Stimulated activated CD8-positive, alpha-beta memory T cell treated with anti-CD3 and anti-CD28 coated beads, Interleukin-12 subunit alpha, Interleukin-12 subunit beta, amount 100 ng/mL, for 4 hours (primary cell): ENCODE measurements at regions not wholly inside any gene's neighbourhood (a gene's known extent, or its start where the extent isn't known, plus 50 kb on each side); places are given as distances from the start of the nearest gene placed in this dataset.
A peak's percentile ranks its signal among the peaks of the same experiment; 100 is the strongest.

Source experiments
- DNase-seq: peaks from one replicate; pipeline ENCODE4 v3.0.0-alpha.2; 2020; ENCODE audit warnings: low read depth

GRCh38 chr7:148950806-148951205, 66.7 kb upstream of the EZH2 start:
- DNase-seq, result no peak

DNA sequence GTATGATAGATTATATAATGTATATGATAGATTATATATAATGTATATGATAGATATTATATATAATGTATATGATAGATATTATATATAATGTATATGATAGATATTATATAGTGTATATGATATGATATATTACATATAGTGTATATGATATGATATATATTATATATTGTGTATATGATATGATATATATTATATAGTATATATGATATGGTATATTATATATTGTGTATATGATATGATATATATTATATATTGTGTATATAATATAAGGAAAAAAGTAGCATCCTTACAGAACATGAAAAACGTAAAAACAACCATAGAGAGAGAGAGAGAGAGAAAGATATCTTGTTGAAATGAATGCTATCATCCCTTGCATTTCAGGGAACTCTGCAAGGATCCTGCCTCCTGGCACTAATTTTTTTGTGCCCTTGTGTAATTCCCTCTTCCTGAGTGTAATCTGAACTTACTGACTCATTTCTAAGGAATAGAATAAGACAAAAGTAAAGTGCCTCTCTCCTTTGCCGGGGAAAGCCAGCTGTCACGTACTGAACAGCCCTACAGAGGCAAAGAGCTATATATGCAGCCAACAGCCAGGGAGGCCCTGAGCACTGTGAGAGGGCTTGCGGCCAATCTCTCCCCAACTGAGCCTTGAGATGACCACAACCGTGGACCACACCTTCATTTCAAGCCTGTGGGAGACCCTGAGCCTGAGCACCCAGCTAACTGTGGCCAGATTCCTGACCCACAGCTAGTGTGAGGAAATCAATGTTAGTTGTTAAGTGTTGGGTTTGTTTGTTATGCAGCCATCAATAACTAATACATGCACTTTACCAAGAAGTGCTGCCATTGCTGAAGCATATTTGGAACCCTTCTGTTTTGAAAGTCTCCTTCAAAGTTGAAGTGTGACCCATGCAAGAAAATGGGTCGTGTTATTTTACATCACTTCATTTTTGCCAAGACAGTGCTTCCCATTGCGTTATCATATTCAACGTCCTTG, 61.1 kb upstream of the EZH2 start:
- DNase-seq, result no peak

- peak; percentile 19 for DNase-seq
Observed at GRCh38 chr7:148941598-148942275, 57.6 kb upstream of the EZH2 start.

- DNase-seq, result peak; percentile 51
Observed at GRCh38 chr7:148940702-148941597, 56.9 kb upstream of the EZH2 start.

GRCh38 chr7:148939128-148939755, 55.2 kb upstream of the EZH2 start:
- no peak for DNase-seq

DNA sequence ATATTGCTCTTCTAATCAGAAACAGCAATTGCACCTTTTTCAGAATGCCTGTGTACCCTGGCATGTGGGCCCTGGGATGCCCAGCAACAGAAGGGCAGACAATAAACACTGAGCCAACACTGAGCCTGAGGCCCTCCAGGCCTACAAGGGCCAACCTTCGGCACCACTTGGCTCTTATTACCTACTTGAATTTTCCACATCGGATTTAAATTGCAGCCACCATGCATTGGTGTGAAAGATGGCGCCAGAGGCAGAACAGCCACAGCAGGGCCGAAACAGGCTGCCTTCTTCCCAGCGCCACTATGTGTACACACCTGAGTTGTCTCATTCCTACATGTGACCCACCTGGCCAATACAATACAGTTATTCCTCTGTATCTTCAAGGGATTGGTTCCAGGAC, 51.4 kb upstream of the EZH2 start:
- no peak for DNase-seq
